ENCODE measurements at regions not wholly inside any gene's neighbourhood (a gene's known extent, or its start where the extent isn't known, plus 50 kb on each side); places are given as distances from the start of the nearest gene placed in this dataset.

GRCh38 chr13:26973295-26973694 lies 198.3 kb downstream of the USP12 start:
- TF ChIP-seq CTCF (IDR thresholded peaks at IDR 0.05) (no peak), ZFX (IDR thresholded peaks at IDR 0.05; ENCODE audit: borderline replicate concordance) (no peak)

Data from 22Rv1 (cell line).